Keratinocyte (primary cell): ENCODE measurements at regions not wholly inside any gene's neighbourhood (a gene's known extent, or its start where the extent isn't known, plus 50 kb on each side); places are given as distances from the start of the nearest gene placed in this dataset.

Experiments used
- DNase-seq: peaks from one replicate; pipeline ENCODE4 v3.0.0-alpha.2; 2011; ENCODE audit warnings: low read depth, missing footprints, low spot score
- FAIRE-seq: peaks from 2 replicates; lab custom pipeline; 2011; peaks lifted over from hg19 to GRCh38; lab: Jason Lieb, UNC
- H2AFZ ChIP-seq: 2 replicates; pipeline ENCODE4 v1.6.0; 2012; ENCODE audit warnings: low read length, control low read depth, inconsistent platforms; ENCODE audit not compliant: control insufficient read depth
- H3K27ac ChIP-seq: 2 replicates; pipeline ENCODE4 v1.5.1; 2011; ENCODE audit warnings: low read length; ENCODE audit not compliant: control insufficient read depth, insufficient read depth
- H3K27me3 ChIP-seq: 3 replicates; pipeline ENCODE4 v1.6.0; 2011; ENCODE audit warnings: low read length; ENCODE audit not compliant: control insufficient read depth, insufficient read depth; ENCODE audit errors: extremely low read depth
- H3K36me3 ChIP-seq, 2 experiments: 2 replicates in 1 of 2; 3 replicates in 1 of 2; pipeline ENCODE4 v1.5.1; 2011; ENCODE audit warnings: low read length in 2 of 2, mild to moderate bottlenecking in 1 of 2; ENCODE audit not compliant: control insufficient read depth in 2 of 2, insufficient read depth in 2 of 2; ENCODE audit errors: extremely low read depth in 1 of 2
- H3K4me1 ChIP-seq: 3 replicates; pipeline ENCODE4 v1.5.1; 2011; ENCODE audit warnings: low read length; ENCODE audit not compliant: control insufficient read depth, insufficient read depth; ENCODE audit errors: extremely low read depth
- H3K4me2 ChIP-seq: 3 replicates; pipeline ENCODE4 v1.6.0; 2011; ENCODE audit warnings: low read depth, low read length; ENCODE audit not compliant: control insufficient read depth, insufficient read depth; ENCODE audit errors: extremely low read depth
- H3K4me3 ChIP-seq, 3 experiments: fragments of 200-600 bp in 1 of 3; sonication (generic) in 1 of 3; 2 replicates in 2 of 3; 3 replicates in 1 of 3; pipeline ENCODE4 v1.5.1; 2011 to 2016; ENCODE audit warnings: low read length in 3 of 3, mild to moderate bottlenecking in 3 of 3, control low read depth in 2 of 3, inconsistent platforms in 1 of 3, low read depth in 1 of 3, mixed read lengths in 1 of 3, mixed run types in 1 of 3, moderate library complexity in 1 of 3; ENCODE audit not compliant: control insufficient read depth in 2 of 3, insufficient read depth in 2 of 3; ENCODE audit errors: extremely low read depth in 1 of 3
- H3K79me2 ChIP-seq: 2 replicates; pipeline ENCODE4 v1.6.0; 2012; ENCODE audit warnings: low read length; ENCODE audit not compliant: control insufficient read depth, insufficient read depth
- H3K9ac ChIP-seq: 3 replicates; pipeline ENCODE4 v1.6.0; 2011; ENCODE audit warnings: low read length; ENCODE audit not compliant: control insufficient read depth, insufficient read depth; ENCODE audit errors: extremely low read depth
- H3K9me1 ChIP-seq: 3 replicates; pipeline ENCODE4 v1.6.0; 2011; ENCODE audit warnings: low read length; ENCODE audit not compliant: control insufficient read depth, insufficient read depth; ENCODE audit errors: extremely low read depth
- H3K9me3 ChIP-seq: 2 replicates; pipeline ENCODE4 v1.5.1; 2012; ENCODE audit warnings: low read depth, low read length; ENCODE audit not compliant: control insufficient read depth
- H4K20me1 ChIP-seq: 3 replicates; pipeline ENCODE4 v1.6.0; 2011; ENCODE audit warnings: low read length; ENCODE audit not compliant: control insufficient read depth, insufficient read depth; ENCODE audit errors: extremely low read depth
- CTCF ChIP-seq, 3 experiments: IDR thresholded peaks in 1 of 3; conservative IDR thresholded peaks in 1 of 3; optimal IDR thresholded peaks in 1 of 3; 2 replicates in 2 of 3; 3 replicates in 1 of 3; pipeline versions ENCODE3 to v1.5.1; 2011; ENCODE audit warnings: low read length in 3 of 3, mild to moderate bottlenecking in 3 of 3, moderate library complexity in 2 of 3, control low read depth in 1 of 3, inconsistent platforms in 1 of 3; ENCODE audit not compliant: insufficient read depth in 2 of 3; ENCODE audit errors: extremely low read depth in 1 of 3
- EZH2 ChIP-seq: IDR thresholded peaks from one replicate; pipeline ENCODE4 v1.6.1; 2012; ENCODE audit warnings: inconsistent platforms, mild to moderate bottlenecking, low read length, moderate library complexity
- dilution Hi-C: fragments of 300-500 bp; cut with MboI; formaldehyde crosslinking; loops from one replicate; pipeline ENCODE4 v1.7.0; 2020; ENCODE audit warnings: low sequenced_read_pairs; ENCODE audit not compliant: extremely low pct_ligation_motif_present

GRCh38 chr2:225763711-225764110, 364.2 kb downstream of the NYAP2 start:
- no peaks in the 10 kb centered on the region for H3K9me1 ChIP-seq
- dilution Hi-C loops = no loop called here
- no peak overlapping the region for H3K27ac ChIP-seq
- DNase-seq (no peak), FAIRE-seq (no peak)
- no peak overlapping the region for H3K4me3 ChIP-seq
- no peaks in the 10 kb centered on the region for H3K27me3 ChIP-seq
- H3K9me3 ChIP-seq = no peaks in the 10 kb centered on the region
- TF ChIP-seq CTCF (optimal IDR thresholded peaks at IDR 0.05 in 1 of 3, IDR thresholded peaks at IDR 0.05 in 1 of 3, conservative IDR thresholded peaks at IDR 0.05 in 1 of 3; ENCODE audit: extremely low read depth in 1 of 3, insufficient read depth in 2 of 3, low read length in 3 of 3) (no peak), EZH2 (no peak)
- no peak overlapping the region for H3K4me2 ChIP-seq
- H4K20me1 ChIP-seq = no peaks in the 10 kb centered on the region
- H2AFZ ChIP-seq = no peak overlapping the region
- no peaks in the 10 kb centered on the region for H3K36me3 ChIP-seq
- H3K4me1 ChIP-seq = no peaks in the 10 kb centered on the region
- no peaks in the 10 kb centered on the region for H3K79me2 ChIP-seq
- H3K9ac ChIP-seq = no peak overlapping the region

- no peak overlapping the region for H3K27ac ChIP-seq
- no peak overlapping the region for H3K4me2 ChIP-seq
- TF ChIP-seq EZH2 (no peak), CTCF (optimal IDR thresholded peaks at IDR 0.05 in 1 of 3, IDR thresholded peaks at IDR 0.05 in 1 of 3, conservative IDR thresholded peaks at IDR 0.05 in 1 of 3; ENCODE audit: extremely low read depth in 1 of 3, insufficient read depth in 2 of 3, low read length in 3 of 3) (no peak)
- H3K9ac ChIP-seq = no peak overlapping the region
- no peaks in the 10 kb centered on the region for H4K20me1 ChIP-seq
- no peaks in the 10 kb centered on the region for H3K4me1 ChIP-seq
- H3K79me2 ChIP-seq = no peaks in the 10 kb centered on the region
- no peaks in the 10 kb centered on the region for H3K27me3 ChIP-seq
- DNase-seq (no peak), FAIRE-seq (no peak)
- H3K4me3 ChIP-seq = no peak overlapping the region
- dilution Hi-C loops = no loop called here
- H3K9me1 ChIP-seq = no peaks in the 10 kb centered on the region
- no peak overlapping the region for H2AFZ ChIP-seq
- no peaks in the 10 kb centered on the region for H3K9me3 ChIP-seq
- no peaks in the 10 kb centered on the region for H3K36me3 ChIP-seq
Measured at GRCh38 chr2:225761396-225761795, 361.9 kb downstream of the NYAP2 start.
